H1 (cell line): ENCODE measurements at regions not wholly inside any gene's neighbourhood (a gene's known extent, or its start where the extent isn't known, plus 50 kb on each side); places are given as distances from the start of the nearest gene placed in this dataset.

Experiments
- CTCF ChIA-PET: fragments of 300-600 bp; sonication (Branson Sonifier 250); formaldehyde crosslinking; loops from one replicate; lab custom pipeline; 2021; ENCODE audit not compliant: partially characterized antibody; lab: Charles Lee
- POLR2A ChIA-PET: fragments of 300-600 bp; sonication (Branson Sonifier 250); formaldehyde crosslinking; loops from one replicate; lab custom pipeline; 2021; ENCODE audit warnings: inconsistent platforms; ENCODE audit not compliant: partially characterized antibody; lab: Charles Lee
- DNase-seq, 2 experiments: peaks; one replicate each; pipeline versions ENCODE4 v3.0.0 to v3.0.0-alpha.2; 2010 to 2022; ENCODE audit warnings: low spot score in 2 of 2, low read depth in 1 of 2, mixed read lengths in 1 of 2
- FAIRE-seq: peaks from 2 replicates; lab custom pipeline; 2011; peaks lifted over from hg19 to GRCh38; lab: Jason Lieb, UNC
- H2AFZ ChIP-seq: 2 replicates; pipeline ENCODE4 v1.8.1; 2012; ENCODE audit warnings: low read length, inconsistent platforms
- H2AK5ac ChIP-seq: 2 replicates; pipeline ENCODE4 v1.6.1; 2013; ENCODE audit warnings: low read depth, low read length
- H2BK120ac ChIP-seq: replicated peaks from 2 replicates; pipeline ENCODE3; 2013; ENCODE audit warnings: low read depth, low read length, inconsistent platforms
- H2BK12ac ChIP-seq: 2 replicates; pipeline ENCODE4 v1.6.1; 2013; ENCODE audit warnings: low read depth, low read length
- H2BK15ac ChIP-seq: 2 replicates; pipeline ENCODE4 v1.6.1; 2013; ENCODE audit warnings: low read length
- H2BK20ac ChIP-seq: 2 replicates; pipeline ENCODE4 v1.6.1; 2013; ENCODE audit warnings: low read length
- H2BK5ac ChIP-seq: 2 replicates; pipeline ENCODE4 v1.6.1; 2013; ENCODE audit warnings: low read depth, low read length
- H3K14ac ChIP-seq: 2 replicates; pipeline ENCODE4 v1.6.1; 2013; ENCODE audit warnings: inconsistent platforms; ENCODE audit not compliant: insufficient read length
- H3K18ac ChIP-seq: 2 replicates; pipeline ENCODE4 v1.6.1; 2013; ENCODE audit warnings: low read length; ENCODE audit errors: extremely low read depth
- H3K23ac ChIP-seq: 2 replicates; pipeline ENCODE4 v1.6.1; 2013; ENCODE audit warnings: inconsistent platforms; ENCODE audit not compliant: insufficient read length
- H3K23me2 ChIP-seq: 2 replicates; pipeline ENCODE4 v1.6.1; 2013; ENCODE audit warnings: low read depth, low read length
- H3K27ac ChIP-seq: 2 replicates; pipeline ENCODE4 v1.6.1; 2011; ENCODE audit warnings: low read depth, low read length, inconsistent platforms
- H3K27me3 ChIP-seq, 4 experiments: replicated peaks in 1 of 4; 1 replicate in 1 of 4; 2 replicates in 3 of 4; pipeline versions ENCODE4 v1.6.1 to v1.8.1; 2011 to 2013; ENCODE audit warnings: low read length in 3 of 4, mild to moderate bottlenecking in 3 of 4, inconsistent platforms in 2 of 4, mixed read lengths in 2 of 4, moderate library complexity in 1 of 4; ENCODE audit not compliant: control insufficient read depth in 3 of 4, insufficient read depth in 3 of 4; ENCODE audit errors: extremely low read depth in 1 of 4
- H3K36me3 ChIP-seq, 4 experiments: 2 replicates each; pipeline versions ENCODE4 v1.6.1 to v1.8.1; 2011 to 2013; ENCODE audit warnings: mild to moderate bottlenecking in 4 of 4, low read length in 3 of 4, moderate library complexity in 2 of 4, control low read depth in 1 of 4, inconsistent platforms in 1 of 4; ENCODE audit not compliant: insufficient read depth in 4 of 4, control insufficient read depth in 2 of 4
- H3K4ac ChIP-seq: replicated peaks from 2 replicates; pipeline ENCODE3; 2013; ENCODE audit warnings: low read length, low read depth, mixed read lengths, inconsistent platforms; ENCODE audit not compliant: insufficient read length
- H3K4me1 ChIP-seq, 4 experiments: replicated peaks in 1 of 4; 1 replicate in 1 of 4; 2 replicates in 3 of 4; pipeline versions ENCODE4 v1.6.1 to v1.8.1; 2011 to 2013; ENCODE audit warnings: low read length in 3 of 4, inconsistent platforms in 2 of 4, mixed read lengths in 1 of 4; ENCODE audit not compliant: insufficient read depth in 4 of 4, control insufficient read depth in 3 of 4
- H3K4me2 ChIP-seq, 2 experiments: 2 replicates each; pipeline versions ENCODE4 v1.6.1 to v1.8.1; 2011 to 2013; ENCODE audit warnings: low read depth in 2 of 2, low read length in 2 of 2, control low read depth in 1 of 2, inconsistent platforms in 1 of 2, mild to moderate bottlenecking in 1 of 2; ENCODE audit not compliant: insufficient read depth in 1 of 2
- H3K4me3 ChIP-seq, 4 experiments: fragments of 200-600, 300-600 bp in 1 of 4; sonication (generic), shearing (Covaris generic), sonication (Bioruptor Twin) in 1 of 4; 2 replicates each; pipeline versions ENCODE4 v1.5.1 to v1.8.1; 2011 to 2016; ENCODE audit warnings: low read length in 4 of 4, low read depth in 3 of 4, control low read depth in 2 of 4, inconsistent platforms in 2 of 4, mild to moderate bottlenecking in 2 of 4, mixed read lengths in 1 of 4, moderate library complexity in 1 of 4; ENCODE audit not compliant: insufficient read depth in 2 of 4; ENCODE audit errors: extremely low read depth in 1 of 4
- H3K56ac ChIP-seq: replicated peaks from 2 replicates; pipeline ENCODE3; 2013; ENCODE audit warnings: low read depth, mild to moderate bottlenecking, mixed read lengths, low read length, inconsistent platforms; ENCODE audit not compliant: insufficient read length
- H3K79me1 ChIP-seq: 2 replicates; pipeline ENCODE4 v1.6.1; 2013; ENCODE audit warnings: low read depth, low read length, control low read depth
- H3K79me2 ChIP-seq, 2 experiments: 2 replicates each; pipeline versions ENCODE4 v1.6.1 to v1.8.1; 2012 to 2013; ENCODE audit warnings: low read length in 2 of 2, mild to moderate bottlenecking in 2 of 2, inconsistent platforms in 1 of 2; ENCODE audit not compliant: insufficient read depth in 2 of 2, control insufficient read depth in 1 of 2
- H3K9ac ChIP-seq, 4 experiments: replicated peaks in 1 of 4; 1 replicate in 1 of 4; 2 replicates in 3 of 4; pipeline versions ENCODE4 v1.6.1 to v1.8.1; 2011 to 2013; ENCODE audit warnings: low read depth in 3 of 4, low read length in 3 of 4, control low read depth in 2 of 4, mild to moderate bottlenecking in 2 of 4, moderate library complexity in 2 of 4, inconsistent platforms in 1 of 4; ENCODE audit errors: extremely low read depth in 1 of 4
- H3K9me3 ChIP-seq, 2 experiments: 2 replicates each; pipeline versions ENCODE4 v1.6.1 to v1.8.1; 2012 to 2013; ENCODE audit warnings: mild to moderate bottlenecking in 2 of 2, moderate library complexity in 2 of 2, control low read depth in 1 of 2, inconsistent platforms in 1 of 2, low read depth in 1 of 2, low read length in 1 of 2, mixed read lengths in 1 of 2; ENCODE audit not compliant: insufficient read depth in 2 of 2
- H4K20me1 ChIP-seq, 2 experiments: replicated peaks in 1 of 2; 2 replicates each; pipeline versions ENCODE3 to v1.8.1; 2011 to 2013; ENCODE audit warnings: inconsistent platforms in 2 of 2, low read length in 2 of 2, mild to moderate bottlenecking in 1 of 2; ENCODE audit not compliant: insufficient read depth in 2 of 2, control insufficient read depth in 1 of 2
- H4K5ac ChIP-seq: 2 replicates; pipeline ENCODE4 v1.6.1; 2013; ENCODE audit warnings: low read length, low read depth, mixed read lengths, inconsistent platforms; ENCODE audit not compliant: insufficient read length
- H4K8ac ChIP-seq: 2 replicates; pipeline ENCODE4 v1.8.0; 2013; ENCODE audit warnings: mild to moderate bottlenecking, moderate library complexity, low read length, inconsistent platforms; ENCODE audit not compliant: insufficient read depth; ENCODE audit errors: extremely low read depth
- H4K91ac ChIP-seq: replicated peaks from 2 replicates; pipeline ENCODE3; 2013; ENCODE audit warnings: low read length, mixed read lengths, inconsistent platforms; ENCODE audit not compliant: insufficient read length
- CEBPB ChIP-seq: IDR thresholded peaks from 2 replicates; pipeline ENCODE4 v1.6.1; 2012; ENCODE audit warnings: low read depth, low read length
- TBP ChIP-seq: IDR thresholded peaks from 2 replicates; pipeline ENCODE4 v1.6.1; 2011; ENCODE audit warnings: low read depth, low read length, improper control_type of control experiment
- WGBS, 2 experiments: shearing (Covaris generic) in 1 of 2; methylation state at CpG; one replicate each; pipeline versions ENCODE4 v1.1.6 to v1.1.7; 2013 to 2015; ENCODE audit warnings: low lambda C conversion rate in 2 of 2, mixed read lengths in 2 of 2, inconsistent platforms in 1 of 2, low coverage in 1 of 2, missing lambda C conversion rate in 1 of 2; ENCODE audit not compliant: insufficient replicate concordance in 2 of 2, insufficient coverage in 1 of 2, insufficient read length in 1 of 2; ENCODE audit errors: extremely low coverage in 1 of 2, missing lambda C conversion rate in 1 of 2; 5-methylcytosine and 5-hydroxymethylcytosine counted together

DNA sequence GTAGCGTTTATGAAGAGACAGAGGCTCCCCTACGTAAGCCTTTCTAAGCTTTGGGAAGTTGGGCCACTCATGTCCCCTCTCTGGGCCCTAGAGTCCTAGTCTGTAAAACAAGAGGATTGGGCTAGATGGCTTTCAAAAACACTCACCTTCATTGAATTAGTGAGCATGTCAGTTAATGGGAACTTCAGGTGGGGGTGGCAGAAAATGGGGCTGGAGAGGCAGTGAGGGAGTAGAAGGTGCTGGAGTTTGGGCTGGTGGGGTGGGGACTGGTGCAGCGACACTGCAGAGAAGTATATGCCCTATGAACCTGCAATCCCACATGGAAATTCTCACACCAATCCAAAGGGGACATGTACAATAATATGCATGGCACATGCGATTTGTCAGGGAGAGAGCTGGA, 182.7 kb downstream of the C1orf94 start:
- H2BK12ac ChIP-seq: no peak overlapping the region
- no peaks in the 10 kb centered on the region for H3K27me3 ChIP-seq
- no peak overlapping the region for H2BK20ac ChIP-seq
- H2BK120ac ChIP-seq: no peak overlapping the region
- H3K23ac ChIP-seq: no peak overlapping the region
- no peak overlapping the region for H3K4ac ChIP-seq
- H2BK15ac ChIP-seq: no peak overlapping the region
- H3K18ac ChIP-seq: no peak overlapping the region
- no peak overlapping the region for H4K5ac ChIP-seq
- H3K79me2 ChIP-seq: no peaks in the 10 kb centered on the region
- H3K56ac ChIP-seq: no peak overlapping the region
- no peak for DNase-seq
- no peak overlapping the region for H4K91ac ChIP-seq
- H4K20me1 ChIP-seq: no peaks in the 10 kb centered on the region
- no peak overlapping the region for H3K4me3 ChIP-seq
- no peak for FAIRE-seq
- POLR2A ChIA-PET: interaction anchor here (1.6 kb wide), 1 partner anchor 11 kb away, joined by 3 read pairs; no protein-coding TSS in a partner anchor
- H2AFZ ChIP-seq: no peak overlapping the region
- H3K9me3 ChIP-seq: no peaks in the 10 kb centered on the region
- H4K8ac ChIP-seq: no peak overlapping the region
- H2BK5ac ChIP-seq: no peak overlapping the region
- WGBS, 2 experiments: 88% methylated on average over 4 of the region's 4 CpGs; no CpG with 5 or more reads in 1 of the 2 experiments
- TF ChIP-seq TBP: no peak
- TF ChIP-seq CEBPB: no peak
- H3K79me1 ChIP-seq: no peaks in the 10 kb centered on the region
- no peak overlapping the region for H3K4me2 ChIP-seq
- H3K36me3 ChIP-seq: no peaks in the 10 kb centered on the region
- H3K14ac ChIP-seq: no peak overlapping the region
- no peaks in the 10 kb centered on the region for H3K4me1 ChIP-seq
- H3K9ac ChIP-seq: no peak overlapping the region
- H2AK5ac ChIP-seq: no peak overlapping the region
- no peak overlapping the region for H3K27ac ChIP-seq
- no peaks in the 10 kb centered on the region for H3K23me2 ChIP-seq
- CTCF ChIA-PET: interaction anchor here (0.9 to 1.9 kb wide), 4 partner anchors 11 to 238 kb away, joined by 3 to 11 read pairs (median 3); no protein-coding TSS in a partner anchor
